Body of pancreas (tissue), 4 donors: ENCODE measurements at regions not wholly inside any gene's neighbourhood (a gene's known extent, or its start where the extent isn't known, plus 50 kb on each side); places are given as distances from the start of the nearest gene placed in this dataset.

Experiments used
- POLR2A ChIP-seq, 3 donors: fragments of 450-650 bp; IDR thresholded peaks; one replicate each; pipeline ENCODE4 v1.6.1; 2016; ENCODE audit warnings: antibody characterized with exemption in 3 of 3, mild to moderate bottlenecking in 2 of 3
- TF ChIP-seq, protein P1 (sequence below), 7 experiments: fragments of 450-650 bp in 4 of 7; fragments of 200-600 bp in 3 of 7; sonication (generic) in 3 of 7; IDR thresholded peaks; one replicate each; pipeline ENCODE4 v1.5.1; 2016 to 2019; ENCODE audit warnings: antibody characterized with exemption in 7 of 7

- TF ChIP-seq, protein P1, sequence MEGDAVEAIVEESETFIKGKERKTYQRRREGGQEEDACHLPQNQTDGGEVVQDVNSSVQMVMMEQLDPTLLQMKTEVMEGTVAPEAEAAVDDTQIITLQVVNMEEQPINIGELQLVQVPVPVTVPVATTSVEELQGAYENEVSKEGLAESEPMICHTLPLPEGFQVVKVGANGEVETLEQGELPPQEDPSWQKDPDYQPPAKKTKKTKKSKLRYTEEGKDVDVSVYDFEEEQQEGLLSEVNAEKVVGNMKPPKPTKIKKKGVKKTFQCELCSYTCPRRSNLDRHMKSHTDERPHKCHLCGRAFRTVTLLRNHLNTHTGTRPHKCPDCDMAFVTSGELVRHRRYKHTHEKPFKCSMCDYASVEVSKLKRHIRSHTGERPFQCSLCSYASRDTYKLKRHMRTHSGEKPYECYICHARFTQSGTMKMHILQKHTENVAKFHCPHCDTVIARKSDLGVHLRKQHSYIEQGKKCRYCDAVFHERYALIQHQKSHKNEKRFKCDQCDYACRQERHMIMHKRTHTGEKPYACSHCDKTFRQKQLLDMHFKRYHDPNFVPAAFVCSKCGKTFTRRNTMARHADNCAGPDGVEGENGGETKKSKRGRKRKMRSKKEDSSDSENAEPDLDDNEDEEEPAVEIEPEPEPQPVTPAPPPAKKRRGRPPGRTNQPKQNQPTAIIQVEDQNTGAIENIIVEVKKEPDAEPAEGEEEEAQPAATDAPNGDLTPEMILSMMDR (IDR thresholded peaks at IDR 0.05) = no peak
- no peak for TF ChIP-seq POLR2A (IDR thresholded peaks at IDR 0.05)
Observed at GRCh38 chr17:54124456-54124855, 301.7 kb downstream of the KIF2B start.
